Loucy (cell line): ENCODE measurements at regions not wholly inside any gene's neighbourhood (a gene's known extent, or its start where the extent isn't known, plus 50 kb on each side); places are given as distances from the start of the nearest gene placed in this dataset.

ENCODE experiments used
- H2AFZ ChIP-seq: fragments of 200-600 bp; sonication (generic); 2 replicates; pipeline ENCODE4 v1.6.0; 2016; ENCODE audit warnings: antibody characterized with exemption, mild to moderate bottlenecking, low read length, moderate library complexity
- H3F3A ChIP-seq: fragments of 200-600 bp; 2 replicates; pipeline ENCODE4 v1.6.0; 2016; ENCODE audit warnings: antibody characterized with exemption, low read depth, mild to moderate bottlenecking
- H3K27me3 ChIP-seq: fragments of 200-600 bp; sonication (generic); 2 replicates; pipeline ENCODE4 v1.6.1; 2014; ENCODE audit warnings: low read length, mild to moderate bottlenecking; ENCODE audit not compliant: insufficient read depth, poor library complexity, severe bottlenecking
- H3K36me3 ChIP-seq: fragments of 200-600 bp; sonication (generic); 2 replicates; pipeline ENCODE4 v1.6.1; 2016; ENCODE audit warnings: low read length; ENCODE audit not compliant: insufficient read depth
- H3K4me1 ChIP-seq: fragments of 200-600 bp; sonication (generic); 2 replicates; pipeline ENCODE4 v1.5.1; 2014; ENCODE audit warnings: low read length, mild to moderate bottlenecking; ENCODE audit not compliant: insufficient read depth, poor library complexity, severe bottlenecking
- H3K4me2 ChIP-seq: fragments of 200-600 bp; sonication (generic); 2 replicates; pipeline ENCODE4 v1.6.0; 2014; ENCODE audit warnings: antibody characterized with exemption, low read length, low read depth, mild to moderate bottlenecking; ENCODE audit not compliant: poor library complexity, severe bottlenecking
- H3K4me3 ChIP-seq: fragments of 200-600 bp; sonication (generic); 2 replicates; pipeline ENCODE4 v1.5.1; 2014; ENCODE audit warnings: low read length, mild to moderate bottlenecking, mixed read lengths; ENCODE audit not compliant: poor library complexity, severe bottlenecking
- H3K79me2 ChIP-seq: fragments of 200-600 bp; sonication (generic); 2 replicates; pipeline ENCODE4 v1.6.1; 2014; ENCODE audit warnings: low read length; ENCODE audit not compliant: insufficient read depth
- H3K9ac ChIP-seq: fragments of 200-600 bp; sonication (generic); 2 replicates; pipeline ENCODE4 v1.6.0; 2014; ENCODE audit warnings: mild to moderate bottlenecking, low read depth, low read length, moderate library complexity; ENCODE audit not compliant: poor library complexity, severe bottlenecking
- H3K9me2 ChIP-seq: fragments of 200-600 bp; sonication (generic); replicated peaks from 2 replicates; pipeline ENCODE4 v1.6.1; 2016; ENCODE audit warnings: low read depth, low read length, mixed read lengths
- H3K9me3 ChIP-seq: fragments of 200-600 bp; sonication (generic); 2 replicates; pipeline ENCODE4 v1.6.1; 2014; ENCODE audit warnings: mild to moderate bottlenecking, antibody characterized with exemption, low read length, low read depth; ENCODE audit not compliant: insufficient read depth
- H4K20me1 ChIP-seq: fragments of 200-600 bp; sonication (generic); 2 replicates; pipeline ENCODE4 v1.6.0; 2014; ENCODE audit warnings: antibody characterized with exemption, low read length, mild to moderate bottlenecking; ENCODE audit not compliant: insufficient read depth, poor library complexity, severe bottlenecking
- CTCF ChIP-seq: fragments of 200-600 bp; sonication (generic); conservative IDR thresholded peaks from 2 replicates; pipeline ENCODE4 v1.5.1; 2014; ENCODE audit warnings: mild to moderate bottlenecking, antibody characterized with exemption, low read length
- EZH2phosphoT487 ChIP-seq: fragments of 200-600 bp; IDR thresholded peaks from 2 replicates; pipeline ENCODE4 v1.6.1; 2018; ENCODE audit warnings: antibody characterized with exemption, mild to moderate bottlenecking, moderate library complexity, borderline replicate concordance

- Histone ChIP-seq H3K4me2 (no peak overlapping the region), H3K9me3 (no peaks in the 10 kb centered on the region), H3K27me3 (no peaks in the 10 kb centered on the region), H3F3A (no peaks in the 10 kb centered on the region), H3K79me2 (peaks cover 86% of the 10 kb centered on the region), H2AFZ (no peak overlapping the region), H3K9ac (no peak overlapping the region), H3K36me3 (peaks cover 18% of the 10 kb centered on the region; the same call in 1 of the 2 replicates), H3K4me1 (peaks cover 5% of the 10 kb centered on the region), H3K4me3 (no peak overlapping the region), H3K9me2 (no peaks in the 10 kb centered on the region), H4K20me1 (peaks cover 51% of the 10 kb centered on the region)
- TF ChIP-seq EZH2phosphoT487 = no peak
- no peak for TF ChIP-seq CTCF
Measured at GRCh38 chr10:114758331-114758730, 63.2 kb upstream of the FHIP2A start.

- H2AFZ ChIP-seq = no peak overlapping the region
- H3K4me2 ChIP-seq = no peak overlapping the region
- peaks cover 94% of the 10 kb centered on the region for H3K79me2 ChIP-seq
- H3K4me3 ChIP-seq = no peak overlapping the region
- H3K36me3 ChIP-seq = peaks cover 7% of the 10 kb centered on the region; the same call in 1 of the 2 replicates
- H4K20me1 ChIP-seq = peaks cover 62% of the 10 kb centered on the region
- H3K4me1 ChIP-seq = no peaks in the 10 kb centered on the region
- H3K9me3 ChIP-seq = no peaks in the 10 kb centered on the region
- TF ChIP-seq EZH2phosphoT487 (no peak), CTCF (no peak)
- no peak overlapping the region for H3K9ac ChIP-seq
- H3K9me2 ChIP-seq = no peaks in the 10 kb centered on the region
- H3F3A ChIP-seq = no peaks in the 10 kb centered on the region
- H3K27me3 ChIP-seq = no peaks in the 10 kb centered on the region
Measured at GRCh38 chr10:114761205-114762193, 60.1 kb upstream of the FHIP2A start.

GRCh38 chr10:114762811-114763210 is 58.8 kb upstream of the FHIP2A start:
- Histone ChIP-seq H3K9ac (no peak overlapping the region), H3K27me3 (no peaks in the 10 kb centered on the region), H3K4me2 (no peak overlapping the region), H3F3A (no peaks in the 10 kb centered on the region), H3K4me3 (no peak overlapping the region), H3K36me3 (peaks cover 4% of the 10 kb centered on the region; the same call in 1 of the 2 replicates), H3K9me2 (no peaks in the 10 kb centered on the region), H2AFZ (no peak overlapping the region), H3K9me3 (no peaks in the 10 kb centered on the region), H3K79me2 (peaks cover 94% of the 10 kb centered on the region), H4K20me1 (peaks cover 62% of the 10 kb centered on the region), H3K4me1 (no peaks in the 10 kb centered on the region)
- TF ChIP-seq EZH2phosphoT487 = no peak
- TF ChIP-seq CTCF = no peak
